ENCODE measurements at regions not wholly inside any gene's neighbourhood (a gene's known extent, or its start where the extent isn't known, plus 50 kb on each side); places are given as distances from the start of the nearest gene placed in this dataset.
"Not testable (repeated sequence)": the region's sequence is repeated elsewhere in the genome, so short reads cannot be mapped to it uniquely, and the experiment has no call there.

GRCh38 chr10:3556191-3557017 is 228.6 kb downstream of the KLF6 start:
- H3K36me3 ChIP-seq (ENCODE audit: insufficient read depth, low read length); H3K9ac ChIP-seq (ENCODE audit: low read depth, low read length); H3K9me3 ChIP-seq (ENCODE audit: control insufficient read depth, insufficient read depth, low read length); H3K4me1 ChIP-seq (ENCODE audit: insufficient read depth, low read length): not testable (repeated sequence)

DNA sequence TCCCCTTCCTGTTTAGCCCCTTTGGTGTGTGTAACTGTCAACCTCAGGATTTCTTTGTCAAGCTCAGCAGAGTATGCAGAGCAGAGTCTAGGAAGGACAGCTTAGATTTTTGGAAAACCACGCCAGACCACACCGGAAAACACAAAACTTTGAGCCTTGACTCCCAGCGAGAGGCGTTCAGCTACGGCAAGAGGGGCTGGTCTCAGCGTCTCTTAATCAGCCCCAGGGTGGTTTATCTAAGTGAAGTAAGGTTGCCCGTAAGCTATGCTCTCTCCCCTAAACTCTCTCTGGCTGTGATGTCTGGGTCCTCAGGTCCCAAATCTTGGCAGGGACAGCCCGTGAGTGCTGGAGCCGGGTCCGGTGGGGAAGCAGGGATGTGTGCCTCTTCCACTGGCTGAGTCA is 230.9 kb downstream of the KLF6 start:
- no peaks in the 10 kb centered on the region for H3K36me3 ChIP-seq (ENCODE audit: insufficient read depth, low read length)
- H3K9me3 ChIP-seq (ENCODE audit: control insufficient read depth, insufficient read depth, low read length) = no peaks in the 10 kb centered on the region
- no peak overlapping the region for H3K9ac ChIP-seq (ENCODE audit: low read depth, low read length)
- peaks cover 4% of the 10 kb centered on the region; the same call in 1 of the 2 replicates for H3K4me1 ChIP-seq (ENCODE audit: insufficient read depth, low read length)

DNA sequence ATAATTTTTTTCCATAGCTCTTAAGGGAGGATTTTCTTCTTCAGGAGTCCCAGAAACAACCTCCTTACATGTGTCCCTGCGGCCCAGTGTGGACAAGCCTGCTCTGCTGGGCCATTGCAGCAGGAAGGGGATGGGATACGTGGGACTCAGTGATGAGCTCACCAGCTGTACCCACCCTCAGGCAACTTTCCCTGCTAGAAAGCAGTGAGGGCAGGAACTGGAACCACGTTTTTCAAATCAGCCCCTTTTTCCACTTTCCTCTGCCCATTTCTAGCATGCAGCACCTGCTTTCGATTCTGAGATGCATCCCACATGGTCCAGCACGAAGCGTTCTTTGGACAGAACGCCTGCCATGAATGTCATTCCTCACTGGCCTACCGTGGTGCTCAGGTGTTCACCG is 232.7 kb downstream of the KLF6 start:
- H3K36me3 ChIP-seq (ENCODE audit: insufficient read depth, low read length) = no peaks in the 10 kb centered on the region
- no peak overlapping the region for H3K9ac ChIP-seq (ENCODE audit: low read depth, low read length)
- H3K9me3 ChIP-seq (ENCODE audit: control insufficient read depth, insufficient read depth, low read length) = no peaks in the 10 kb centered on the region
- peaks cover 4% of the 10 kb centered on the region; the same call in 1 of the 2 replicates for H3K4me1 ChIP-seq (ENCODE audit: insufficient read depth, low read length)

- H3K4me1 ChIP-seq (ENCODE audit: insufficient read depth, low read length) = peaks cover 4% of the 10 kb centered on the region; the same call in 1 of the 2 replicates
- no peak overlapping the region for H3K9ac ChIP-seq (ENCODE audit: low read depth, low read length)
- no peaks in the 10 kb centered on the region for H3K9me3 ChIP-seq (ENCODE audit: control insufficient read depth, insufficient read depth, low read length)
- no peaks in the 10 kb centered on the region for H3K36me3 ChIP-seq (ENCODE audit: insufficient read depth, low read length)
These were observed 233.2 kb downstream of the KLF6 start for GRCh38 chr10:3551761-3552160.

DNA sequence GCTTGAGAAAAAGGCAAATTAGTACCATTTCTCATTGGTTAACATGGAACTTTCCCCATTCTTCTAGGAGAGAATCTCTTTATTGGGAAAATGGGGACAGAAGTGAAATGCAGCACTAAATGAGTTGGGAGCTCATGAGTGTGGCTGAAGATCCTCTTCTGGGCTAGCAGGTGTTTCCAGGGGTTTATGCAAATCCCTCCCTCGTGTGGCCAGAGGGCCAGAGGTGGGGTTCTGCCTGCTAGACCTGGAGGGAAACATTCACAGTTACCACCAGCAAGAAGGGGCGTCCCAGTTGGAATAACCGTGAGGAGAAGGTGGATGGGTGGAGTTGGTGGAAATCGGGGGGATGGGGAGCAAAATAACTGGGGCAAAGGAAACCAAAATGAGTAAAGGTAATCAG is 235.9 kb downstream of the KLF6 start:
- Histone ChIP-seq H3K9ac (ENCODE audit: low read depth, low read length) (no peak overlapping the region), H3K4me1 (ENCODE audit: insufficient read depth, low read length) (peaks cover 1% of the 10 kb centered on the region; the same call in 1 of the 2 replicates), H3K9me3 (ENCODE audit: control insufficient read depth, insufficient read depth, low read length) (no peaks in the 10 kb centered on the region), H3K36me3 (ENCODE audit: insufficient read depth, low read length) (no peaks in the 10 kb centered on the region)

DNA sequence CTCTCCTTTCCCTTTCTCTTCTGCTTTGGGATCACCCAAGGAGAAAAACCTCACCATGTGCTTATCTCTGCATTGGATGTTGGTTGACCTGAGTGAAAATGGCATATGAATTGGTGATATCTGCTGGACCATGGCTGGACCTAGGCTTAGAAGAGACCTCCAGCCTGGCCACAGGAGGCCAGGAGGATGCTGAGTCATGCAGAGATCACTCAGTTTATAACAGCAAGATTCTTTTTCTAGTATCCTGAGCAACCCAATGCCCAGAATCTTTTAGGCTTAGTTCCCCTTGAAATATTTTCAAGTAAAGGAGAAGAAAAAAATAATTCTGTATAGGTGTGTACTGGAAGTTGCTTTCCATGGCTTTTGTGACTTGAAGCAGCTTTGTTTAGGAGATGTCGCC is 236.3 kb downstream of the KLF6 start:
- Histone ChIP-seq H3K9ac (ENCODE audit: low read depth, low read length) (no peak overlapping the region), H3K36me3 (ENCODE audit: insufficient read depth, low read length) (no peaks in the 10 kb centered on the region), H3K9me3 (ENCODE audit: control insufficient read depth, insufficient read depth, low read length) (no peaks in the 10 kb centered on the region), H3K4me1 (ENCODE audit: insufficient read depth, low read length) (no peaks in the 10 kb centered on the region)

- Histone ChIP-seq H3K9me3 (ENCODE audit: control insufficient read depth, insufficient read depth, low read length) (no peaks in the 10 kb centered on the region; the same call in 1 of the 2 replicates), H3K9ac (ENCODE audit: low read depth, low read length) (no peak overlapping the region), H3K36me3 (ENCODE audit: insufficient read depth, low read length) (no peaks in the 10 kb centered on the region), H3K4me1 (ENCODE audit: insufficient read depth, low read length) (no peaks in the 10 kb centered on the region)
These were observed 236.9 kb downstream of the KLF6 start for GRCh38 chr10:3548076-3548475.

- H3K9me3 ChIP-seq (ENCODE audit: control insufficient read depth, insufficient read depth, low read length) = no peaks in the 10 kb centered on the region; the same call in 1 of the 2 replicates
- H3K9ac ChIP-seq (ENCODE audit: low read depth, low read length) = no peak overlapping the region
- peaks cover 1% of the 10 kb centered on the region; the same call in 1 of the 2 replicates for H3K4me1 ChIP-seq (ENCODE audit: insufficient read depth, low read length)
- no peaks in the 10 kb centered on the region for H3K36me3 ChIP-seq (ENCODE audit: insufficient read depth, low read length)
These were observed 240.4 kb downstream of the KLF6 start for GRCh38 chr10:3544561-3544960.

DNA sequence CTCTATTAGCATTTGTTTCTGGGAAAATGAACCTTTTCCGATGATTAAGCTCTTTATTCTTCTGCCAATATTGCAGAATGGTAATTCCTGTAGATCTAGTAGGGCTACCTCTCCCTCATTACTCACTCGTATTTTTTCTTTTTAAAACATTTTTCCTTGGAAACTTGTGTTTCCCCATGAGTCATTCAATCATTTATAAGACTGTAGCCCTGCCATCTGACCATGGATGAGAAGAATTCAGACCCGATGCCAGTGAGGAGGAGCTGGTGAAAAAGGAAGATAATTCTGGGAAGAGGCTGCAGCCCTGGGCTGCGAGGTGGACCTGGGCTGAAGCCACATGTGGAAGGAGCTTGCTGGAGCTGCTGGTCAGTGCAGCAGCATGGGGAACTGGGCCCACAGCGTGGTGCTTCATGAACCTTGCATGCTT is 242.8 kb downstream of the KLF6 start:
- no peak overlapping the region for H3K9ac ChIP-seq (ENCODE audit: low read depth, low read length)
- peaks cover 19% of the 10 kb centered on the region; the same call in 1 of the 2 replicates for H3K4me1 ChIP-seq (ENCODE audit: insufficient read depth, low read length)
- no peaks in the 10 kb centered on the region; the same call in 1 of the 2 replicates for H3K9me3 ChIP-seq (ENCODE audit: control insufficient read depth, insufficient read depth, low read length)
- H3K36me3 ChIP-seq (ENCODE audit: insufficient read depth, low read length) = no peaks in the 10 kb centered on the region

- Histone ChIP-seq H3K9me3 (ENCODE audit: control insufficient read depth, insufficient read depth, low read length) (no peaks in the 10 kb centered on the region; the same call in 1 of the 2 replicates), H3K36me3 (ENCODE audit: insufficient read depth, low read length) (no peaks in the 10 kb centered on the region), H3K9ac (ENCODE audit: low read depth, low read length) (no peak overlapping the region)
These were observed 245.2 kb downstream of the KLF6 start for GRCh38 chr10:3539696-3540383.

DNA sequence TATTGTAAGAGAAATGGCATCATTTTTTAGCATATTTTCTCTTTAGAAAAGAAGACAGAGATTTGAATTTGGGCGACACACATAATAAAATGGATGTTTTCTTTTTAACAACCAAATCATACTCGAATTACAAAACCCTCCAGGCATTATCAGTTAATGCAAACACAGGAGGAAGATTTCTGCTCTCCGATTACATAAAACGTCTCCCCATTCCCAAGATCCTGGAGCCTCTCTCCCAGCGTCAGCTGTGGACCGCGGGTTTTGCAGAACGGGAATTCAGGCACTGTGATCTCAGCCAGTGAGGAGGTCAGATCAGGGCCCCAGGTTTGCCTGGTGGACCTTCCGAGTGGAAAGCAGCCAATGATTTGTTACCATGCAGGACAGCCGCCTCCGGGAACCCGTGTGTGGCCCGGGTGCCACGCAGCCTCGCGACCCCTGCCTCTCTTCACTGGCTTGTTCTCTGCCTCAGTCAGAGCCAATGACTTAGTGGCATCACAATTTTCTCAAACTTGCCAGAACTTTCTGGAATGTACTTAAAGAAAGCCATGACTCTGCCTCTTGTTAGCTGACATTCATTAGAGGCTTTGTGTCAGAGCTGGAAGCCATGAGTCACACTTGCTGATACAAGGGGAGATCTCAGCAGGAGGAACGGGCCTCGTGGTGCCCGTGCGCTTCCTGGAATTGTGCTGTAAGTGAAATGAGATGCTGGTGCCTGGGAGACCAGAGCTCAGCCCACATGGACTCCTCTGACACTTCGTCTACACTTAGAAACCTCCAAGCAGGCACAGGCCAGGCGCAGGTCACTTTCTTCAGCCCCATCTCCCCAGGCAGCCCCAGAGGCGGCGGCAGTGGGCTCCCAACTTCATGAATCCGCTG is 246.1 kb downstream of the KLF6 start:
- Histone ChIP-seq H3K36me3 (ENCODE audit: insufficient read depth, low read length) (no peaks in the 10 kb centered on the region), H3K4me1 (ENCODE audit: insufficient read depth, low read length) (peaks cover 19% of the 10 kb centered on the region; the same call in 1 of the 2 replicates), H3K9me3 (ENCODE audit: control insufficient read depth, insufficient read depth, low read length) (no peaks in the 10 kb centered on the region; the same call in 1 of the 2 replicates), H3K9ac (ENCODE audit: low read depth, low read length) (no peak overlapping the region)

More at GRCh38 chr10:3539696-3540383, 245.2 kb downstream of the KLF6 start:
- H3K4me1 ChIP-seq (ENCODE audit: insufficient read depth, low read length) = peaks cover 19% of the 10 kb centered on the region; the same call in 1 of the 2 replicates

GRCh38 chr10:3538291-3538655 is 246.7 kb downstream of the KLF6 start:
- no peaks in the 10 kb centered on the region; the same call in 1 of the 2 replicates for H3K9me3 ChIP-seq (ENCODE audit: control insufficient read depth, insufficient read depth, low read length)
- no peak overlapping the region for H3K9ac ChIP-seq (ENCODE audit: low read depth, low read length)
- peaks cover 19% of the 10 kb centered on the region; the same call in 1 of the 2 replicates for H3K4me1 ChIP-seq (ENCODE audit: insufficient read depth, low read length)
- no peaks in the 10 kb centered on the region for H3K36me3 ChIP-seq (ENCODE audit: insufficient read depth, low read length)

GRCh38 chr10:3537518-3537917 is 247.5 kb downstream of the KLF6 start:
- no peaks in the 10 kb centered on the region for H3K9me3 ChIP-seq (ENCODE audit: control insufficient read depth, insufficient read depth, low read length)
- no peaks in the 10 kb centered on the region for H3K36me3 ChIP-seq (ENCODE audit: insufficient read depth, low read length)
- H3K4me1 ChIP-seq (ENCODE audit: insufficient read depth, low read length) = peaks cover 19% of the 10 kb centered on the region; the same call in 1 of the 2 replicates
- no peak overlapping the region for H3K9ac ChIP-seq (ENCODE audit: low read depth, low read length)

DNA sequence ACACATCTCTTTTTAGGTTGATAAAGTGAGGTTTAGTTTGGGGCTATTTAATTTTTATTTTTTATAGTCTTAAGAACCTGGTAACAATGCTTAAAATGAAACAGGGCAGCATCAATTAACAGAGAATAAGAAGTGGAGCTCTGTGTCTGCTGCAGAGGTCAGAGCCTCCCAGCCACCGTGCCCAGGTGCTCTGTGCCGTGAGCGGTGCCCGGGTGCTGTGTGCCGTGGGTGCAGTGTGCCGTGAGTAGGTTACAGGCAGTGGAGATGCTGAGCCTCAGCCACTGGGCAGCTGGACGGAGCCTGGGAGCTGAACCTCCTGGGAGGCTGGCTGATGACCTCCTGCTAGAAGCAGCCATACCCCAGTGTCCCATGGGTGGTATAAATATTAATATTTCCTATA is 250.0 kb downstream of the KLF6 start:
- Histone ChIP-seq H3K4me1 (ENCODE audit: insufficient read depth, low read length) (peaks cover 19% of the 10 kb centered on the region; the same call in 1 of the 2 replicates), H3K9me3 (ENCODE audit: control insufficient read depth, insufficient read depth, low read length) (no peaks in the 10 kb centered on the region), H3K36me3 (ENCODE audit: insufficient read depth, low read length) (no peaks in the 10 kb centered on the region), H3K9ac (ENCODE audit: low read depth, low read length) (no peak overlapping the region)
